ENCODE measurements at regions not wholly inside any gene's neighbourhood (a gene's known extent, or its start where the extent isn't known, plus 50 kb on each side); places are given as distances from the start of the nearest gene placed in this dataset.

DNA sequence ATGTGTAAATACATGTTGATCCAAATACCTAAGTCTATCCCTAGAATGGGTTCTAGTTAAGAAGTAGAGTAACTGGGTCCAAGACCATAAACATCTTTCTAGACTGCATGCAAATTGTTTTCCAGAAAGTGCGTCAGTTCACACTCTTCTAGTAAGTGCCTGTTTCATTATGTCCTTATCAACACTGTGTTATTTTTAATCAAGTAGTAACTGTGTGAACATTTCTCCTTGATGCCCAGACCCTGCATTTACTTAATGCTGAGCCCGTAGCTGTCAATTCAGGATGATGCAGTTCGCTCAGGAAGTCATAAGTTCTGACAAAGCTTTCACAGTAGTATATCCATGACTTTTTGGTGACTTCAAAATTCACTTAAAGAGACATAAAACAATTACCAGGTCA is 374.8 kb downstream of the OTUD1 start:
- no peak for TF ChIP-seq POLR2AphosphoS5 (IDR thresholded peaks at IDR 0.05)
- TF ChIP-seq, protein P1, sequence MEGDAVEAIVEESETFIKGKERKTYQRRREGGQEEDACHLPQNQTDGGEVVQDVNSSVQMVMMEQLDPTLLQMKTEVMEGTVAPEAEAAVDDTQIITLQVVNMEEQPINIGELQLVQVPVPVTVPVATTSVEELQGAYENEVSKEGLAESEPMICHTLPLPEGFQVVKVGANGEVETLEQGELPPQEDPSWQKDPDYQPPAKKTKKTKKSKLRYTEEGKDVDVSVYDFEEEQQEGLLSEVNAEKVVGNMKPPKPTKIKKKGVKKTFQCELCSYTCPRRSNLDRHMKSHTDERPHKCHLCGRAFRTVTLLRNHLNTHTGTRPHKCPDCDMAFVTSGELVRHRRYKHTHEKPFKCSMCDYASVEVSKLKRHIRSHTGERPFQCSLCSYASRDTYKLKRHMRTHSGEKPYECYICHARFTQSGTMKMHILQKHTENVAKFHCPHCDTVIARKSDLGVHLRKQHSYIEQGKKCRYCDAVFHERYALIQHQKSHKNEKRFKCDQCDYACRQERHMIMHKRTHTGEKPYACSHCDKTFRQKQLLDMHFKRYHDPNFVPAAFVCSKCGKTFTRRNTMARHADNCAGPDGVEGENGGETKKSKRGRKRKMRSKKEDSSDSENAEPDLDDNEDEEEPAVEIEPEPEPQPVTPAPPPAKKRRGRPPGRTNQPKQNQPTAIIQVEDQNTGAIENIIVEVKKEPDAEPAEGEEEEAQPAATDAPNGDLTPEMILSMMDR (IDR thresholded peaks at IDR 0.05), result no peak
- TF ChIP-seq POLR2A (IDR thresholded peaks at IDR 0.05), result no peak
- no peak for TF ChIP-seq EP300 (IDR thresholded peaks at IDR 0.05)
